ENCODE measurements at regions not wholly inside any gene's neighbourhood (a gene's known extent, or its start where the extent isn't known, plus 50 kb on each side); places are given as distances from the start of the nearest gene placed in this dataset.

DNA sequence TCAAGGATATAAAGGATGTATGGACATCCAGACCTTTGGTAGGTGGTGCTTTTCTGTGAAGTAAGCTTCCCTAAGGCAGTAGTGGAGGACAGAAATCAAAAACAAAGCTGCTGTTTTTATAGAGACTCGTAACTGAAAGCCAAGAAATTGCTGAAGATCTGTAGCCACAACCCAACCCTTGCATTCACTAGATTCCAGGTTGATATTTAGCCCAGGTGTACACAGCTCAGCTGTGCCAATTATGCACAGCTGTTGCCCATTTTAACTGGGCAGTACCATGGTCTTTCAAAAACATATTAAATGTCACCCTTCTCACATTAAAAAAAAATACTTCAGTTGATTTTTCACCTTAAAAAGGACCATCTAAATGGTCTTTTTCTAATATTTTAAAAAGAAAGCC is 75.8 kb downstream of the CNTN3 start:
- TF ChIP-seq RAD21 (conservative IDR thresholded peaks at IDR 0.05) (no peak), MXI1 (conservative IDR thresholded peaks at IDR 0.05; ENCODE audit: poor library complexity, severe bottlenecking) (no peak), POLR2AphosphoS5 (IDR thresholded peaks at IDR 0.05) (no peak), TAF1 (IDR thresholded peaks at IDR 0.05; ENCODE audit: low read depth) (no peak), SMC3 (conservative IDR thresholded peaks at IDR 0.05; ENCODE audit: poor library complexity) (no peak), EZH2 (IDR thresholded peaks at IDR 0.05; ENCODE audit: borderline replicate concordance, insufficient read depth, low read length, poor library complexity, severe bottlenecking) (no peak), EP300 (conservative IDR thresholded peaks at IDR 0.05; ENCODE audit: poor library complexity, severe bottlenecking) (no peak)
- TF ChIP-seq, protein P1, sequence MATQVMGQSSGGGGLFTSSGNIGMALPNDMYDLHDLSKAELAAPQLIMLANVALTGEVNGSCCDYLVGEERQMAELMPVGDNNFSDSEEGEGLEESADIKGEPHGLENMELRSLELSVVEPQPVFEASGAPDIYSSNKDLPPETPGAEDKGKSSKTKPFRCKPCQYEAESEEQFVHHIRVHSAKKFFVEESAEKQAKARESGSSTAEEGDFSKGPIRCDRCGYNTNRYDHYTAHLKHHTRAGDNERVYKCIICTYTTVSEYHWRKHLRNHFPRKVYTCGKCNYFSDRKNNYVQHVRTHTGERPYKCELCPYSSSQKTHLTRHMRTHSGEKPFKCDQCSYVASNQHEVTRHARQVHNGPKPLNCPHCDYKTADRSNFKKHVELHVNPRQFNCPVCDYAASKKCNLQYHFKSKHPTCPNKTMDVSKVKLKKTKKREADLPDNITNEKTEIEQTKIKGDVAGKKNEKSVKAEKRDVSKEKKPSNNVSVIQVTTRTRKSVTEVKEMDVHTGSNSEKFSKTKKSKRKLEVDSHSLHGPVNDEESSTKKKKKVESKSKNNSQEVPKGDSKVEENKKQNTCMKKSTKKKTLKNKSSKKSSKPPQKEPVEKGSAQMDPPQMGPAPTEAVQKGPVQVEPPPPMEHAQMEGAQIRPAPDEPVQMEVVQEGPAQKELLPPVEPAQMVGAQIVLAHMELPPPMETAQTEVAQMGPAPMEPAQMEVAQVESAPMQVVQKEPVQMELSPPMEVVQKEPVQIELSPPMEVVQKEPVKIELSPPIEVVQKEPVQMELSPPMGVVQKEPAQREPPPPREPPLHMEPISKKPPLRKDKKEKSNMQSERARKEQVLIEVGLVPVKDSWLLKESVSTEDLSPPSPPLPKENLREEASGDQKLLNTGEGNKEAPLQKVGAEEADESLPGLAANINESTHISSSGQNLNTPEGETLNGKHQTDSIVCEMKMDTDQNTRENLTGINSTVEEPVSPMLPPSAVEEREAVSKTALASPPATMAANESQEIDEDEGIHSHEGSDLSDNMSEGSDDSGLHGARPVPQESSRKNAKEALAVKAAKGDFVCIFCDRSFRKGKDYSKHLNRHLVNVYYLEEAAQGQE (IDR thresholded peaks at IDR 0.05; ENCODE audit: borderline replicate concordance), result no peak
- Histone ChIP-seq H3K9me3 (ENCODE audit: low read length) (no peaks in the 10 kb centered on the region), H3K9me2 (ENCODE audit: insufficient read depth, low read length) (no peaks in the 10 kb centered on the region)

DNA sequence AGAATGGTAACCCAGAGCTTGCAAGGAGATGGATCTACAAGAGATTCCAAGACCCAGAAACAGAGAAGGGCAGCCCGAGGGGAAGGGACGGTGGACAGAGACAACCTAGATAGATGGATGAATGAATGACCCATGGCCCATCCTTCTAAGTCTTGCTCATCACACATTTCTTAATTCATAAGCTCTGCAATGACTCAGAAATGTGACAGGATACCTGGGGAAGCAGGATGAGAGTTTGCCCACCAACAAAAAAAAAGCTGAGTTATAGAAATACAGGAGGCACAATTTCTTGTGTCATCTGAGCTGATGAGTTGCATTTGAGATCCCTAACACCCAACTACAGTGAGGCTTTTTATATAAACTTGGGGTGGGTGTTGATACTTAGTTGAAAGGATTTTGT is 76.6 kb downstream of the CNTN3 start:
- no peaks in the 10 kb centered on the region for H3K9me2 ChIP-seq (ENCODE audit: insufficient read depth, low read length)
- no peaks in the 10 kb centered on the region for H3F3A ChIP-seq (ENCODE audit: insufficient read depth, low read length, poor library complexity, severe bottlenecking)
- TF ChIP-seq, protein P2, sequence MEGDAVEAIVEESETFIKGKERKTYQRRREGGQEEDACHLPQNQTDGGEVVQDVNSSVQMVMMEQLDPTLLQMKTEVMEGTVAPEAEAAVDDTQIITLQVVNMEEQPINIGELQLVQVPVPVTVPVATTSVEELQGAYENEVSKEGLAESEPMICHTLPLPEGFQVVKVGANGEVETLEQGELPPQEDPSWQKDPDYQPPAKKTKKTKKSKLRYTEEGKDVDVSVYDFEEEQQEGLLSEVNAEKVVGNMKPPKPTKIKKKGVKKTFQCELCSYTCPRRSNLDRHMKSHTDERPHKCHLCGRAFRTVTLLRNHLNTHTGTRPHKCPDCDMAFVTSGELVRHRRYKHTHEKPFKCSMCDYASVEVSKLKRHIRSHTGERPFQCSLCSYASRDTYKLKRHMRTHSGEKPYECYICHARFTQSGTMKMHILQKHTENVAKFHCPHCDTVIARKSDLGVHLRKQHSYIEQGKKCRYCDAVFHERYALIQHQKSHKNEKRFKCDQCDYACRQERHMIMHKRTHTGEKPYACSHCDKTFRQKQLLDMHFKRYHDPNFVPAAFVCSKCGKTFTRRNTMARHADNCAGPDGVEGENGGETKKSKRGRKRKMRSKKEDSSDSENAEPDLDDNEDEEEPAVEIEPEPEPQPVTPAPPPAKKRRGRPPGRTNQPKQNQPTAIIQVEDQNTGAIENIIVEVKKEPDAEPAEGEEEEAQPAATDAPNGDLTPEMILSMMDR (IDR thresholded peaks at IDR 0.05; ENCODE audit: poor library complexity, severe bottlenecking), result no peak
- no peak for TF ChIP-seq MXI1 (conservative IDR thresholded peaks at IDR 0.05; ENCODE audit: poor library complexity, severe bottlenecking)
- TF ChIP-seq EP300 (conservative IDR thresholded peaks at IDR 0.05; ENCODE audit: poor library complexity, severe bottlenecking), result no peak
- no peak for TF ChIP-seq SMC3 (conservative IDR thresholded peaks at IDR 0.05; ENCODE audit: poor library complexity)
- TF ChIP-seq, protein P1 (IDR thresholded peaks at IDR 0.05; ENCODE audit: borderline replicate concordance), result no peak
- TF ChIP-seq TAF1 (IDR thresholded peaks at IDR 0.05; ENCODE audit: low read depth), result no peak
- no peak for TF ChIP-seq RAD21 (conservative IDR thresholded peaks at IDR 0.05)
- no peak for TF ChIP-seq EZH2 (IDR thresholded peaks at IDR 0.05; ENCODE audit: borderline replicate concordance, insufficient read depth, low read length, poor library complexity, severe bottlenecking)
- no peak for TF ChIP-seq POLR2AphosphoS5 (IDR thresholded peaks at IDR 0.05)
- no peaks in the 10 kb centered on the region for H3K79me2 ChIP-seq (replicated peaks; ENCODE audit: insufficient read depth, low read length)
- H4K20me1 ChIP-seq (ENCODE audit: insufficient read depth), result no peaks in the 10 kb centered on the region
- H2AFZ ChIP-seq (ENCODE audit: low read depth, low read length), result no peak overlapping the region
- H3K36me3 ChIP-seq (ENCODE audit: insufficient read depth, low read length), result no peaks in the 10 kb centered on the region
- no peak overlapping the region for H3K4me2 ChIP-seq (ENCODE audit: low read length)
- H3K4me3 ChIP-seq (ENCODE audit: low read length), result no peak overlapping the region
- no peaks in the 10 kb centered on the region for H3K27me3 ChIP-seq (ENCODE audit: insufficient read depth, low read depth, low read length)
- no peaks in the 10 kb centered on the region for H3K9me3 ChIP-seq (ENCODE audit: low read length)
- no peak overlapping the region for H3K27ac ChIP-seq (ENCODE audit: low read length)
- no peak overlapping the region for H3K9ac ChIP-seq (ENCODE audit: low read length)

More for the DNA sequence above, 75.8 kb downstream of the CNTN3 start:
- Histone ChIP-seq H3K79me2 (replicated peaks; ENCODE audit: insufficient read depth, low read length) (no peaks in the 10 kb centered on the region), H2AFZ (ENCODE audit: low read depth, low read length) (no peak overlapping the region), H3K27me3 (ENCODE audit: insufficient read depth, low read depth, low read length) (no peaks in the 10 kb centered on the region), H3K4me2 (ENCODE audit: low read length) (no peak overlapping the region), H3K36me3 (ENCODE audit: insufficient read depth, low read length) (no peaks in the 10 kb centered on the region), H3F3A (ENCODE audit: insufficient read depth, low read length, poor library complexity, severe bottlenecking) (peaks cover 1% of the 10 kb centered on the region), H4K20me1 (ENCODE audit: insufficient read depth) (no peaks in the 10 kb centered on the region), H3K27ac (ENCODE audit: low read length) (no peak overlapping the region), H3K4me3 (ENCODE audit: low read length) (no peak overlapping the region), H3K9ac (ENCODE audit: low read length) (no peak overlapping the region)
